RCC 7860 (cell line): ENCODE measurements at regions not wholly inside any gene's neighbourhood (a gene's known extent, or its start where the extent isn't known, plus 50 kb on each side); places are given as distances from the start of the nearest gene placed in this dataset.
"Not testable (repeated sequence)": the region's sequence is repeated elsewhere in the genome, so short reads cannot be mapped to it uniquely, and the experiment has no call there.

Experiments
- DNase-seq: peaks from one replicate; pipeline ENCODE4 v3.0.0-alpha.2; 2015; ENCODE audit warnings: low spot score
- FAIRE-seq: peaks from 2 replicates; lab custom pipeline; 2012; peaks lifted over from hg19 to GRCh38; lab: Jason Lieb, UNC

DNA sequence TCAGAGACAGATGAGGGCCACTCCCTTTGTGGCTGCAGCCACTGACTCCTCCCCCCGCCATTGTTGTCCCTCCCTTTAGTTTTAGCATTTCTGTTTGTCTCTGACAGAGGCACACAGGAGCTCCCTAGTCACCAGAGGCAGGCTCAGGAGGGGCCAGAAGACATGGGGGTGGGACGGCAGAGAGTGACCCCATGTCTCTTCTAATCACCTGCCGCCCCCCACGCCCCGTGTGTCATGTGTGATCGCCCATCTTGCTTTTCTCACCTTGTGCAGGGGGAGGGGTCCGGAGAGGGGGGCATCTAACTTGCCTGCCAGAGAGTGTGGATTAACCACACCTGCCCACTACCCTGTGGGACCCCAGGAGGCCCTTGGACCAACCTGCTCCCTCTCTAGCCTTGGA, 246.7 kb upstream of the TP53TG3C start:
- DNase-seq, FAIRE-seq: not testable (repeated sequence)

DNA sequence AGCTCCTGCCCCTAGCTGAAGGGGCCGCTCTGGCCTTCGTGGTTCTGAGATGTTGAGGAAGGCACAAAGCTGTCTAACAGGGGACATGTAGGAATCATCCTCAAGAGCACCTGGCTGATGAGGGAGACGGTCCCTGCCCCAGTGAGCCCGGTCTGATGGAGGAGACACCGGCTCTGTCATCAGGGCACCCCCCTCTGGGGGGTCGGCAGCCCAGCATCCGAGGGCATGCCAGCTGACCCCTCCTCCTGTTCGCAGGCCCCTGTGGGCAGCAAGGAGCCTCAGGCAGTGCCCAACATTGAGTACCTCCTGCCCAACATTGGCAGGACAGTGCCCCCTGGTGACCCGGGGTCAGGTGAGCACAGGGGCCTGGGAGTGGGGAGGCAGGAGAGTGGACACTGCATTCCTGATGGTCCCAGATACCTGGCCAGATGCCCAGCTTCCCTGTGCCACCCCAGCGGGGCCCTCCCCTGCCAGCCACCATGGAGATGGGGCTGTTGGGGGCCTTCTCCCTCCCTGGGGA, 247.9 kb upstream of the TP53TG3C start:
- not testable (repeated sequence) for DNase-seq, FAIRE-seq

DNA sequence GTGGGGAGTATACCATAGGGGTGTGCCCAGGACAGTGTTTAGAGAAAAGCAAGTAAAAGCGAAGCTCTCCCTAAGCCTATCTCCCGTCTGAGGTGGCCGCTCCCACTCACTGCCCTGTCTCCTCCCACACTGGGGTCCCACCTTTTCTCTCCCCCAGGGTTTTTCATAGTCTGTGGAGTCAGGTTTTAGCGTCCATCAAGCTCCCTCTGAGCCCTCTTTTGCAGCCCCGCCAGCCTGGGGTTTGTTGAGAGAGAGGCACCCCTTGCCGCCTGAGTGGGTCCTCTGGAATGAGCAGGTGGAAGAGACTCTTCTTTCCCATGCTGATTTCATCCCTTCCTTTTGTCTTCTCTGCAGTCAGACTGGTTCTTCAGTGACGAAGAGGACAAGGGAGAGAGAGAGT, 248.7 kb upstream of the TP53TG3C start:
- not testable (repeated sequence) for FAIRE-seq

DNA sequence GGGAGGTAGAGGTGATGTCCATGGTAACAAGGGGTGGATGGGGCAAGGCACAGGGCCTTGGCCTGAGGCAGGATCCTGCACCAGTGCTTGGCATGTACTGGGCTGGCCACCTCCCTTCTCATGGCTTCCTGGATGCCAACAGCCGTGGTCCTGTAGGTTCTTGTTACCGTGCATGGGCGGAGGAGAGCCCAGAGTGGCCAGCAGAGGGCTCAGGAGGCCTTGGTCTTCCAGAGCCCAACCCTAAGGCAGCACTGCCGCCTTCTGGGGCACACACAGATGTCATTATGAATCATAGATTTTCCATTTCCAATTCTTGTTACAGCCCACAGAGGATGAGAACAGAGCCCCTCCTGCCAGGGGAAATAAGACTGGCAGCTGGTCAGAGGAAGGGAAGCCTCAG, 254.2 kb upstream of the TP53TG3C start:
- FAIRE-seq = not testable (repeated sequence)

More for the DNA sequence above, 248.7 kb upstream of the TP53TG3C start:
- DNase-seq = not testable (repeated sequence)

DNA sequence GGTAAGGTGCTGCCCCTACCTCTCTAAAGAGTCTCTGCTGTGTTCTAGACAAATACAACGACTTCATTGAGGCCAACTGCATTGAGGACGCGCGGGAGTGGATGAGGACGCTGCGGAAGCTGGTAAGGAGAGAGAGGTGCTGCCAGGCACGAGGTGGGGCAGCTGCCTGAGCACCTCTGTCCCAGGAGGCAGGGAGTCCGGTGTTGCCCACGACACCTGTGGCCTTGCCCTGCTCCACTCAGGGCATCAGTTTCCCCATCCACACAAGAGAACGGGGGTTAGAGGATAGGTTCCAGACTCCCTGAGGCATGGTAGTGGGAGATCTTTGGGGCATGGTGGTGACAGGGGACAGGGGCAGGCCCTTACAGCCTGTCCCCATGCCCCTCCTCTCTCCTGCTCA, 256.1 kb upstream of the TP53TG3C start:
- FAIRE-seq, DNase-seq: not testable (repeated sequence)

More for the DNA sequence above, 254.2 kb upstream of the TP53TG3C start:
- DNase-seq = not testable (repeated sequence)

DNA sequence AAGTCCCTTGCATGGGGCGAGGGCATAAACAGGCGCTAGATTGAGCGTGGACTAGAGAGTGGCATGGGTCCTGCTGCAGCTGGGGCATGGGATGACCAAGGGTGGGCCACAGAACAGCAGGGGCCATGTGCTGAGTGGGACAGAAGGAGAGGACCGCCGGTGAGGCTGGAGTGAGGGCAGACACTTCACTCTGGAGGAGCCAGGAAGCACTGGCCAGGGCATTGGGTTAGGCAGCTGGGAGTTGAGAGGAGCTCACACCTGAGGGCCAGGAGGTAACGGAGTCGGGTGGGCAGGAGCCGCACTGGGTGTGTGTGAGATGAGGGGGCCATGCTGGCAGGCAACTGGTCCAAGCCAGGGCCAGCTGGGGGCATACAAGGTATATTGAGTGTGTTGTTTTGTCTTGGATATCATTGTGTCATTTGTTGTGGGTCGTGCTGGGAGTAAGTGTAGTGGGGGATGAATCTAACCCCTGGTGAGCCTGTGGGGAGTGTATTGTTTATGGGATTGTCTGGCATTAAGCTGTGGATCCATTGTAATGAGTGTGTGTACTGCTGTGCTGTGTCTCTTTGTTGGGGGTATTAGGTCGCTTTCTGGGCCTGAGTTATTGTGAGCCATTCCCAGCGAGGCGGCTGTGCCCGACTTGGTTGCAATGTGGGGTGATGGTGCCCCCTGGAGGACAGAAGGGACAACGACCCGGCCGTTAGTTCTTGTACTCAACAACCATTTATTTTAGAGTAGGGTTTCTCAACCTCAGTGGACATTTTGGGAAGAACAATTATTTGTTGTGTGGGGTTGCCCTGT, 256.5 kb upstream of the TP53TG3 start:
- peak; percentile 30 for FAIRE-seq
- DNase-seq = not testable (repeated sequence)

DNA sequence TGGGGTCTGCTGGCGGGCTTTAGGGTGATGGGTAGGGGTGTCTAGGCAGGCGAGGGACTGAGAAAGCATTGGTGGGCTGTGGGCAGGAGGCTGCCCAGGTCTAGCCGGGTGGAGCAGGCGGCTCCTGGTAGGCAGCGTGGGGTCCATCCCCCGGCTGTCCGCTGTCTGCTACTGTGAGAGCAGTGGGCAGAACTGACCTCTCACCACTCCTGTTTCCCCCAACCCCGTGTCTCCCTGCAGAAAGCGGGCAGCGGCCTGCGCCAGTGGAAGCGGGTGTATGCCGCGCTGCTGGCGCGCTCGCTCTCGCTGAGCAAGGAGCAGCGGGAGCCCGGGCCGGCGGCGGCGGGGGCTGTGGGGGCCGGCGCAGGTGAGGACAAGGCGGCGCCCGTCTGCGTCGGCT, 249.2 kb upstream of the TP53TG3 start:
- not testable (repeated sequence) for FAIRE-seq

DNA sequence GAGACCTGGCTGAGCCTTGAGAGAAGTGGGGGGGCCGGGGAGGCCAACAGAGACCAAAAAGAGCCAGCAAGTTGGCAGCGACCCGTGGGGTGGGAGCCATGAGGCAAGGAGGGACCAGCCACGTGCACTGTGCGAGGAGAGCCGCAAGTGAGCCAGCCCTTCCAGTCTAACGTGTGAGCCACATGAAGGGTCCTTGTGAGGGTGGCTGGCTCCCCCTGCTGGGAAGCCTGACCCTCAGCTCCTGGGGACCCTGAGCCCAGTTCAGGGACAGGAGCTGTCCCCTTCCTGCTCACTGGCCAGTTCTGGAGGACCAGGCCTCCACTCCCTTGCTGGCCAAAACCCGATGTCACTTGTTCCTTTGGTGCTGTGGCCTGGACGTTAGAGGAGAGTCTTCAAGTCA, 246.6 kb upstream of the TP53TG3 start:
- DNase-seq = not testable (repeated sequence)

More for the DNA sequence above, 249.2 kb upstream of the TP53TG3 start:
- not testable (repeated sequence) for DNase-seq

DNA sequence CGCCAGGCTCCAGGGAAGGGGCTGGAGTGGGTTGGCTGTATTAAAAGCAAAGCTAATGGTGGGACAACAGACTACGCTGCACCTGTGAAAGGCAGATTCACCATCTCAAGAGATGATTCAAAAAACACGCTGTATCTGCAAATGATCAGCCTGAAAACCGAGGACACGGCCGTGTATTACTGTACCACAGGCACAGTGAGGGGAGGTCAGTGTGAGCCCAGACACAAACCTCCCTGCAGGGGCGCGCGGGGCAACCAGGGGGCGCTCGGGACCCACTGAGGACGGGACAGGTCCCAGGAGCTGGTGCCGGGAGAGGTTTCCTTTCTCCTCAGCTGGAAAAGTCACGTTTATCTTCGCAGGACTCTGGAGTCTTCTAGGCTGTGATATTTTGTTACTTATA, 239.4 kb upstream of the TP53TG3 start:
- DNase-seq, FAIRE-seq: not testable (repeated sequence)

More for the DNA sequence above, 246.6 kb upstream of the TP53TG3 start:
- FAIRE-seq = not testable (repeated sequence)

DNA sequence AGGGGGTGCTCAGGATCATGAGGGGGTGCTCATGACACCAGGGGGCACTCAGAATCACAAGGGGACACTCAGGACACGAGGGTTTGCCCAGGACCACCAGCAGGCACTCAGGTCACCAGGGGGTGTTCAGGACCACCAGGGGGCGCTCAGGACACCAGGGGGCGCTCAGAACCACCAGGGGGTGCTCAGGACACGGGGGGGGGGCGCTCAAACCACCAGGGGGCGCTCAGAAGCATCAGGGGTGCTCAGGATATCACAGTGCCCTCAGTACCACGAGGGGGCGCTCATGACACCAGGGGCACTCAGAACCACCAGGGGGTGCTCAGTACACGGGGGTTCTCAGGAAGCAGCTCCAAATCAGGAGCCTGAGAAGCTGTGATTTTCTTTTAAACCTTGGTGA, 221.8 kb upstream of the TP53TG3 start:
- not testable (repeated sequence) for FAIRE-seq, DNase-seq

DNA sequence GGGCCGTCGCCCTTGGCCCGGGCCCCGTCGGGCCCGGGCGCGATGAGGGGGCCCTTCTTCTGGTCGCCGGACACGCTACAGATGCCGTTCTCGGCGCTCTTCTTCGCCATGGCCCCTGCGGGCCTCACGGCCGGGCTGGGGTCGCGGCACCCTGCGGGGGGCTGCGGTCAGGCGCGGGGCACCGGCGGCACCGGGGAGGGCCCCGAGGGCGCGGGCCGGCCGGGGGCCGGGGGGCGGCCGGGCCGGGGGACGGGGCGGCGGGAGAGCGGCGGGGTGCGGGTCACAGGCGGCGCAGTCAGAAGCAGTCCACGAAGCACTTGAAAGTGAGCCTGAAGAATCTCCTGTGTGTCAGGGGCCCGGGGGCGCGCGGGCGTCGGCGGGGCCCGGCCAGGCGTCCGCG, 209.4 kb upstream of the TP53TG3 start:
- not testable (repeated sequence) for DNase-seq, FAIRE-seq

DNA sequence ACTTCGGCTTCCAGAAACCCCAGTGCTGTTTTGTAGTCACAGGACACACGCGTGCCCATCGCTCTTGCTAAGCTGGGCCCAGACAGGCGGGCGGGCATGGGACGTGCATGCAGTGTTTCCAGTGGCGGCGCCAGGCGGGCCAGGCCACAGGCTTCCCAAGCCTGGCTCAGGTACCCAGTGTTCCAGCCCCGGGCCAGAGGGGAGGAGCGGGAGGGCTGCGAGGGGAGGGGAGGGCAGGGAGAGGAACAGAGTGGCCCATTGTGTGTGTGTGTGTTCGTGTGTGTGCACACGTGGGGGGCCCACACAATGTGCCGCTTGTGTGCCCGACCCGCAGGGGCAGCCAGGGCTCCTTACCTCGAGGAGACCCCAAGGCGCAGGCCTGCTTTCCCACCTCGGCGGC, 208.6 kb upstream of the TP53TG3 start:
- FAIRE-seq, DNase-seq: not testable (repeated sequence)

DNA sequence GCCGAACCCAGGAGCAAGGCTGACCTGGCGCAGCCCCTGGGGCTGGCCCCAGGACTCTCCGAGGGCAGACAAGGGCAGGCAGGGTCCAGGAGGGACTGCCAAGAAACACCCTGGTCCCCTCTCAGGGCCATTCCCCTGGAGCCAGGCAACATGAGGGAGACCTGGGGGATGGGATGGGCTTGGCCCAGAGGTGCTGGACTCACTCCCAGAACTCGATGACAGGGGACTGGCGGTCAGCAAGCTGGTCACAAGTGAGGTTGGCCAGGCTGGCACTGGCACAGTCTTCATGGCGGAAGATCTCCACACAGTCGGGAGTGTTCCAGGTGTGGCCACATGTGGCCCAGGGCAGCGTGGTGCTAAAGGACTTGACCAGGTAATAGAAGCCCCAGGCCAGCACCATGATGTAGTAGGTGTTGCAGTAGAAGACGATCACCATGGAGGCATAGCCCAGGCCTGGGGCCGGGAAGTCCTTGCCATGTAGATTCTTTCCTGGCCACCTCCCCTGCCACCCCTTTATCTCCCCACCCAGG, 206.4 kb upstream of the TP53TG3 start:
- not testable (repeated sequence) for FAIRE-seq, DNase-seq

DNA sequence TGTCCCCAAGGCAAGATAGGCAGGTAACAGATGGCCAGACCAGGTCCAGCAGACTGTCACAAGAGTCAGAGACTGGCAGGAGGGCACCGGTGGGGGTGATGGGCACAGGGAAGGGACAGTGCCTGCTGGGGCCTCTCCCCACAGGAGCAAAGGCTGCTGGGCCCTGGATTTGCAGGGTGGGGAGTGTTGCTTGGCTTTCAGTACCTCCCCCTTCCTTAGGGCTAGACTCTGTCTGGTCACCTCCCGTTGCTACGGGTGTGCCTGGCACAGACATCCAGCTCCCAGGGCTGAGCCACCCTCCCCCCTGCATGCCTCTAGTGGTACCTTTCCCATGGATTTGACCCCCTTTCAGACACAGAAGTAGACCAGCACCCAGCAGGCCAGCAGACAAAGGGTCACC, 205.7 kb upstream of the TP53TG3 start:
- FAIRE-seq, DNase-seq: not testable (repeated sequence)

DNA sequence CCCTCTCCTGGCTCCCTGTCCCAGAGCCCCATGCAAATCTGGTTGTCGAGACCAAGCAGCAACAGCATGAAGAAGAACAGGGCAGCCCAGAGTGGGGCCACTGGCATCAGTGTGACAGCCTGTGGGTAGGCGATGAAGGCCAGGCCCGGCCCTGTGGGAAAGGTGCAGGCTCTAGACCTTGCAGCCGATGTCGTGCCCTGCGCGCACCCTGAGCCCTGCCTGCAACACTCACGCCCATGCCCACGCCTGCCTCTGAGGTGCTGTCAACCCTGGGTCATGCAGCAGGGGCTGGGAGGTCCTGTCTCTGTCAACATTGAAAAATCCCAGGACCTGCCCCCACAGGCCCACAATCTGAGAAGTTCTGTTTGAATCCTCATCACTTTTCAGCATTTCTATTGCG, 204.0 kb upstream of the TP53TG3 start:
- DNase-seq, FAIRE-seq: not testable (repeated sequence)

DNA sequence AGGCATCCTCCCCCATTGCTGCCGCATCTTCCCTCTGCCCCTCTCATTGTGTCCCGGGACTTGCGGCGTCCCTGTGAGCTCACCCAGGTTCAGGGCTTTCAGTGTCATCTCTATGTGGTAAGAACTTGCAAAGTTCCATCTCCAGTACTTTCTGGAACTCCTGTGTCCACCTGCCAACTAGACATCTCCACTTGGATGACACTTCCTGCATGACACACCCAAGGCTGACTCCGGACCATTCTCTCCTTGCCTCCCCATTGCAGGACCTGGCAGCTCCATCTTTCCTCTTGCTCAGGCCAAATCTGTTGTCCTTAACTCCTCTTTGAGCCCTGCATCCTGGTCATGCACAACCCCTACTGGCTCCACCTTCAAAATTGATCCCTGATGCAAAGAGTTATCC, 200.8 kb upstream of the TP53TG3 start:
- not testable (repeated sequence) for FAIRE-seq

DNA sequence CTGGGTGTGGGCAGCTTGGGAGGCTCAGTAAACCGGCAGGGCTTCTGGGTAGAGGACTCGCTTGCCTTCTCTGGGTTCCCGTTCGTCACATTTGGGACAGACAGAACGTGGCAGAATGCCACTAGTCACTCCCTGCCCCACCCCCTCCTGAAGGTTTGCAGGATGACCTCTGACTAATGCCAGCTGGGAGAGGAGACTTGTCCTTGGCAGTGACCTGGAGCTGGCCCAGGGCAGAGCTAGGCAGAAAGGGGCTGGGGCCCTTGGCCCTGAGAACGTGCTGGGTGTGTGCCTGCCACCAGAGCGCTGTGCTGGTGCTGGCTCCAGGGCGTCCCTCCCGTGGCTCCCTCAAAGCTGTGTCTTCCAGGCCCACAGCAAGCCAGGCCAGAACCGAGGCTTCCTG, 197.8 kb upstream of the TP53TG3 start:
- not testable (repeated sequence) for FAIRE-seq, DNase-seq

More for the DNA sequence above, 200.8 kb upstream of the TP53TG3 start:
- not testable (repeated sequence) for DNase-seq

DNA sequence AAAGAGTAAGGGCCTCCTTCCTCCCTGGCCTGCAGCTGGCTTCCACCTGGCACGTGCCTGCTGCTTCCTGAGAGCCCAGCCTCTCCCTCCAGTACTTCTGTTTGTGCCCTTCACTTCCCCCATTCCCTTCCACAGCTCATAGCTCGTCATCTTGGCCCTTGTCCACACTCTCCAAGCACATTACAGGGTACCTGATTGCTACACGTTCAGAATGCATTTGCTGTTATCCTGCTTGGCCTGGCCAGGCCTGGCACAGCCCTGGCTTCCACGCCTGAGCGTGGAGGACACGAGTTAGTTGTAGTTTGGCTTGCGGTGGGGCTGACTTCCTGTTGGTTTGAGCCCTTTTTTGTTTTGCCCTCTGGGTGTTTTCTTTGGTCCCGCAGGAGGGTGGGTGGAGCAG, 197.2 kb upstream of the TP53TG3 start:
- DNase-seq, FAIRE-seq: not testable (repeated sequence)

DNA sequence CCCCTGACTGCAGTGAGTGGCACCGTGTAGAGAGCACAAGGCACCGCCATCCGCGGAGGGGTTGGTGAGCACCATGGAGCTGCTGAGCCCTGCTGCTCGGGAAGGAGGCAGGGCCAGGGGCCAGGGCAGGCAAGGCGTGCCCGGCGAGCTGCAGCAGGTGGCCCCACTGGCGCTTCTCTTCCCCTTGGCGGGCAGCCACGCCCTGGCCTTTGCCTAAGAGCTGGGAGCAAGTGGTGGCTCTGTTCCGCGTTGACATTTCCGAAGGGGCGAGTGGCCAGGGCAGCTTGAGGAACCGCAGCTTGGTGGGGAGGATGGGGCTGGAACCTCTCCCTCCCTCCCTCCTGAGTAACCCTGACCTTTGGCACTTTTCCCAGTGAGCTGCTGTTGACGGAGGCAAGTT, 194.7 kb upstream of the TP53TG3 start:
- not testable (repeated sequence) for DNase-seq, FAIRE-seq

DNA sequence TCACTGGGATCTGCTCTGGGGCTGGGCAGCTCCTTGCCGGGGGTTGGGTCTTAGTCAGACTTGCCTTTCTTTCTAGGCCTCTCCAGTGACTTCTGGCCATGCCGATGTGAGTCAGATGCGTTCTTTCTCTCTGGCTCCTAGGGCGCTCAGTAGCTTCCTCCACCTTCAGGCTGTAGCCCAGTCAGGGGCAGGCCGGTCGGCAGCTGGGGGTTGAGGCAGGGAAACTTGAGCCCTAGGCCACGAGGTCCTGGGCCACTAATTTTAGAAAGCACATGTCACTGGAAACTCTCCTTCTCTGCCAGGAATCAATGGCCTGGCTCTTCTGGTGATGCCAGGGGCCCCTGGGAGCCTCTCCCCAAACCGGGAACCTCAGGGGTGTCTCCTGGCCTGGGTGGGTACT, 192.4 kb upstream of the TP53TG3 start:
- not testable (repeated sequence) for FAIRE-seq, DNase-seq

DNA sequence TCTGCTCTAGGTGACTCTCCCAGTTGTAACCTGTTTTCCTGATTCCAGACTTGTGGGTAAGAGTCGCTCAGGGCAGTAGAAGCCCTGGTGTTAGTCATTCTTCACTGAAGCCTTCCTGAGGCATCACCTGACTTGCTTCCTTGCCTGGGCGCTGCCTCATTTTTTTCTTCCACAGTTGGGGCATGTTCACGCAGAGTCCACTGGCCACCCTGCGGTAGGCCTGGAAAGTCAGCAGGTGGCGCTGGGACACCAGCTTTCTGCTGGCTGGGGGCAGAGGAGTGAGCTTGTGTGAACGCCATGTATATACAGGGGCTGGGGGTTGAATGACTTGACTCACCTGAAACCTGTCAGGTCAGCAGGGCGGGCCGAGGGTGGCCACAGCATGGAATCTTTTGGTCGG, 189.3 kb upstream of the TP53TG3 start:
- not testable (repeated sequence) for FAIRE-seq, DNase-seq
